ENCODE measurements at regions not wholly inside any gene's neighbourhood (a gene's known extent, or its start where the extent isn't known, plus 50 kb on each side); places are given as distances from the start of the nearest gene placed in this dataset.
A peak's percentile ranks its signal among the peaks of the same experiment; 100 is the strongest.

DNA sequence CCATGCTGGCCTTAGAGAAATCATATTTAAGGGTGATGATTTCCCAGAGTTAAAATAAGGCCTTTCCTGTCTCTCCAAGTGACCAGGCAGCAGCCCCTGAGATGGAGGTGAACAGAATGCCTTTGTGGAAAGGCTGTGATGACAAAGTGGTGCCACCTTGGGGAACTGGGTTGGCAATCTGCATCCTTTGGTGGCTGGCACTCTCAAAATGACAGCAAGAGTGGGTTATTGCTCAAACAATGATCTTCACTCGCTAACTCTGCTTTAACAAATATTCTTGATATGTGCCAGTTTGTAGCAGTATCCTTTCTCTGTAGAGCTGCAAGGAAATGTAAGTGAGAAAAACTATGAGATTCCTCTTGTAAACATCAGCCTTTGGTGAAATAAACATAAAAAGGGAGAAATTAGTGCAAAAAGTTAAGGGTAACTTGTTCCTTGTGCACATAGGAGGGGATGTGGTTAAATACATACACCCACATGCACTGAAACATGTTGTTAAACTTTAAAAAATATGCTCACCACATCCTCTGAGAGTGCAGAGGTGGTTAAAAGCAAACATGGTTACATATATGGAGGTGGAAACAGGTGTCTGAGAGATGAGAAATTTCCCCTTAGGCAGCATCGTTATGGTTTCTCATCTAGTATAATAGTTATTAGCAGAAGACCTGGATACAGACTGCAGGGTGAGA, 373.4 kb upstream of the CTNND2 start:
- Histone ChIP-seq H3K27me3 (no peaks in the 10 kb centered on the region), H3K36me3 (no peaks in the 10 kb centered on the region), H3K4me1 (no peaks in the 10 kb centered on the region), H3K9ac (no peak overlapping the region), H3K4me2 (no peak overlapping the region), H3K4me3 (no peak overlapping the region), H3K27ac (no peak overlapping the region), H3K9me3 (replicated peaks in 1 of 11) (no peaks in the 10 kb centered on the region), H4K20me1 (no peaks in the 10 kb centered on the region)
- no peak for TF ChIP-seq Cebpa-rat (IDR thresholded peaks at IDR 0.05)

DNA sequence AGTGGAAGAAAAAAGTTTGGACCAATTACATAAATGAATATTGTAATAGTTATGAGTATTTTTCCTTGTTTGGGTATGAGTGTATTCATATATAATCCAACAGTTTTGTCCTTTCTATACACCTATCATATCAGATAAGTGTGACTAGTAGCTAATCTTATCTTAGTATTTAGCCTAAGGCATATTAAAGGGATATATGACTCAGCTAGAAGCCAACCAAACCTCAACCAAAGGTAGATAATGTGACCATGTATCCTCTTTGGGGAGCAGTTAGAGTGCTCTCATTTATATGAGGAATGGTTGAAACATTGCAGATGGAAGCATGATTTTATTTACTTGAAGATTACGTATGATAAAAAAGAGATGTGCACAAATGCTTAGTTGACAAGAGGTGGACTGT, 370.0 kb upstream of the CTNND2 start:
- Histone ChIP-seq H3K9me3 (replicated peaks in 1 of 11) (no peaks in the 10 kb centered on the region), H3K4me2 (no peak overlapping the region), H3K9ac (no peak overlapping the region), H4K20me1 (no peaks in the 10 kb centered on the region), H3K4me3 (no peak overlapping the region), H3K27me3 (no peaks in the 10 kb centered on the region), H3K4me1 (no peaks in the 10 kb centered on the region), H3K36me3 (no peaks in the 10 kb centered on the region), H3K27ac (no peak overlapping the region)
- no peak for TF ChIP-seq Cebpa-rat (IDR thresholded peaks at IDR 0.05)

DNA sequence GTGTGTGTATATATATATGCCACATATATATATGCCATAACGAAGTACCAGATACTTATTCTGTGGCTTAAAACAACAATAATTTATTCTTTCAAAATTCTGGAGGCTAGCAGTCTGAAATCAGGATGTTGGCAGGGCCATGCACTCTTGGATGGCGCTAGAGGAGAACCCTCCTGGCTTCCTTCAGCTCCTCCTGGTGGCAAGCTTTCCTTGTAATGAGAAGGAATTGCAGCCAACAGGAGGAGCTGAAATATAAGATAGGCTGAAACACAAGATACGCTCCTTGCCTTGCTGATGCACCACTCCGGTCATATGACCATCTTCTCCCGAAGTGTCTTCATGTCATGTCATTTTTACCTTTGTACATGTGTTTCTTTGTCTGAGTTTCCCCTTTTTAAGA, 368.1 kb upstream of the CTNND2 start:
- TF ChIP-seq Cebpa-rat (IDR thresholded peaks at IDR 0.05), result no peak
- Histone ChIP-seq H3K9me3 (replicated peaks in 1 of 11) (no peaks in the 10 kb centered on the region), H3K36me3 (no peaks in the 10 kb centered on the region), H3K27me3 (no peaks in the 10 kb centered on the region), H3K4me3 (no peak overlapping the region), H4K20me1 (no peaks in the 10 kb centered on the region), H3K27ac (no peak overlapping the region), H3K4me2 (no peak overlapping the region), H3K4me1 (no peaks in the 10 kb centered on the region), H3K9ac (no peak overlapping the region)

DNA sequence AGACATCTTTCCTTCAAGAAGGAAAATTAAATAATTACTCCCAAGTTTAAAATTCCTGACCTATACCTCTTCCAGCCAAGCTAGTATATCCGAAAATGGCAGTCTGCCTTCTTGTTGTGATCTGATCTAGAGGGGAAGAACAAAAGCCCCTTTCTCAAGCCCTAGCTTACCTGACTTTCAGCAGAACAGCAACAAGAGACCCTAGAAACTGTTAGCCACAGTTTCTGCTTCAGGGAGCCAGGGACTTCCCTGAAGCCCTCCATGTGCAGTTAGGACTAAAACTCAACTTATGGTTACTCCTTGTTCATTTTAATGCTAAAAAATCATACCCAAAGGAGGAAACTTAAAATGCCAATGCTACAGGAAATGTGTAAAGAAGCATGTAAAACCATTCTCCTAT, 366.7 kb upstream of the CTNND2 start:
- H3K27me3 ChIP-seq, result no peaks in the 10 kb centered on the region
- no peaks in the 10 kb centered on the region for H3K9me3 ChIP-seq (replicated peaks in 1 of 11)
- H3K4me1 ChIP-seq, result no peaks in the 10 kb centered on the region
- H4K20me1 ChIP-seq, result no peaks in the 10 kb centered on the region
- H3K27ac ChIP-seq, result no peak overlapping the region
- no peak overlapping the region for H3K9ac ChIP-seq
- no peak overlapping the region for H3K4me3 ChIP-seq
- H3K4me2 ChIP-seq, result no peak overlapping the region
- H3K36me3 ChIP-seq, result no peaks in the 10 kb centered on the region
- no peak for TF ChIP-seq Cebpa-rat (IDR thresholded peaks at IDR 0.05)

DNA sequence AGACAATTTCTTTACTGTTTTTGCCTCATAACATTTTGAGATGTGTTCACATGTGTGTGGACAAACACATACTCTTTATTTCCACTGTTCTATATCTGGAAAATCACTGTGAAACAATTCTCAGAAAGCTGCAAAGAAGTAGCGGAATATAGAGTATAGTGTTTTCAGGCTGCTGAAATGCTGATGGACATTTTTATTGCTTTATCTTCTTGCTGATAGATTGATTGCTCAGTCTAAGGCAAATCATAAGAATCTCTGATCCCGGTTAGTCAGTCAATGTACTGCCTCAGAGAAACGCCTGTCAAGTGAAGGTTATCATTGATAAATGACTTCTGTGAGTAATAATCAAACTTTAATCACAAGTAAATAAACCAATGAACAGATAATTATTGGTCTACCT, 364.9 kb upstream of the CTNND2 start:
- Histone ChIP-seq H3K27ac (no peak overlapping the region), H3K9me3 (replicated peaks in 1 of 11) (no peaks in the 10 kb centered on the region), H3K27me3 (no peaks in the 10 kb centered on the region), H3K9ac (no peak overlapping the region), H4K20me1 (no peaks in the 10 kb centered on the region), H3K4me2 (no peak overlapping the region), H3K4me3 (no peak overlapping the region), H3K36me3 (no peaks in the 10 kb centered on the region), H3K4me1 (no peaks in the 10 kb centered on the region)
- TF ChIP-seq Cebpa-rat (IDR thresholded peaks at IDR 0.05), result no peak

DNA sequence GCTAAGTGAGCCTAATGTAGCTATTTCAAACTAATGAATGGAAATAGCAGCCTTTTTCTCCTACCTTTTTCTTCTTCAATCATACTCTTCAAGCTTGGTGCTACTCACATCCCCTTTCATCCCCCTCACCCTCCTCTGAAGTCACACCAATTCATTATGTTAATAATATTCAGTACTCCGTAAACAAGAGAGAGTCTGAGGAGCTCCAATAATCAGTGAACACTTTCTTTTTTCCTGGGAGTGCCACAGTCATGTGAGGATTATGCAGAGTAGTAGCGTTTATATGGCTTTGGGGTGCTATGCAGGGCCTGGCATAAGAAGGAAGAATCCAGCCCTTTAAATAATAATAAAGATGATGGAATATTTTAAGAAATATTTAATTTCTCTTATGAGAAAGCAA, 354.3 kb upstream of the CTNND2 start:
- Histone ChIP-seq H3K9ac (no peak overlapping the region), H3K9me3 (replicated peaks in 1 of 11) (peaks cover 0 to 12% (median 6%) of the 10 kb centered on the region in 11 experiments; a peak in 8 of 22 replicates), H3K27ac (no peak overlapping the region), H3K27me3 (no peaks in the 10 kb centered on the region), H4K20me1 (no peaks in the 10 kb centered on the region), H3K36me3 (no peaks in the 10 kb centered on the region), H3K4me1 (no peaks in the 10 kb centered on the region), H3K4me2 (no peak overlapping the region), H3K4me3 (no peak overlapping the region)
- no peak for TF ChIP-seq Cebpa-rat (IDR thresholded peaks at IDR 0.05)

DNA sequence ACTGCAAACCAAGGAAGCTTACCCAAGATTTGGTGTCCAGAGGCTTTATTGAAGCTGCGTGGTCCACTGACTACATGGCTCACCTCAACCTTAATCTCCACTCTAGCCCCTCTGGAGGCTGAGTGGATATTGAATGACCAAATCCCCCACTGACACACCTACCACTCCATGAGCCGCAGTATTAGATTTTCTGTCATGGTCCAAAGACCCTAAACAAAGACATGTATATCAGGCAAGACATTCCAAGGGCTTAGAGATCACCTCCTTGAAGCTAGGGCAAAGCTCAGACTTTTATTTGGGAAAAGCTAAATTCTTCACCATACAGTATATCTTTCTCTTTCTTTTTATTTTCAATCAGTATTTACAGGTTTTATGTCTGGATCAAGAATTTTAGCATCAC, 346.2 kb upstream of the CTNND2 start:
- Histone ChIP-seq H3K4me2 (no peak overlapping the region), H3K27me3 (no peaks in the 10 kb centered on the region), H3K9ac (no peak overlapping the region), H3K36me3 (no peaks in the 10 kb centered on the region), H4K20me1 (no peaks in the 10 kb centered on the region), H3K9me3 (replicated peaks in 1 of 11) (no peaks in the 10 kb centered on the region), H3K27ac (no peak overlapping the region), H3K4me3 (no peak overlapping the region), H3K4me1 (no peaks in the 10 kb centered on the region)
- TF ChIP-seq Cebpa-rat (IDR thresholded peaks at IDR 0.05), result no peak

DNA sequence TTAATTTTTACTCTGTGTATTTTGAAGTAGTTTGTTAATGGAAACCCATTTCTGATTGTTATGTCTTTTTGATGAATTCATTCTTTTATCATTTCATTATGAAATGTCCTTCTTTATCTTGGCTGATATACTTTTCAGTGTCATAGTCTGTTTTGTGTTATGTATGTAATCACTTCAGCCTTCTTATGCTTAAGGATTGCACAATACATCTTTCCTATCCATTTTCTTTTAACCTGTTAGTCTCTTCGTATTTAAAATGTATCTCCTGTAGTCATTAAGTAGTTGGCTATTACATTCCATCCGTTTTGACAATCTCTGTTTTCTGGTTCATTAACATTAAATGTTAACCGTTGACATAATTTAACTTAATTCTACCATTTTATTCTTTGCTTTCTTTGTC, 344.6 kb upstream of the CTNND2 start:
- no peaks in the 10 kb centered on the region for H4K20me1 ChIP-seq
- H3K9me3 ChIP-seq (replicated peaks in 1 of 11), result no peaks in the 10 kb centered on the region
- no peak overlapping the region for H3K9ac ChIP-seq
- 0 out of 22 replicates have a peak, but pooled peaks of 1 of the 11 experiments have one; percentile 27 for TF ChIP-seq Cebpa-rat (IDR thresholded peaks at IDR 0.05)
- H3K27me3 ChIP-seq, result no peaks in the 10 kb centered on the region
- no peaks in the 10 kb centered on the region for H3K36me3 ChIP-seq
- no peak overlapping the region for H3K4me2 ChIP-seq
- no peak overlapping the region for H3K4me3 ChIP-seq
- no peaks in the 10 kb centered on the region for H3K4me1 ChIP-seq
- no peak overlapping the region for H3K27ac ChIP-seq

DNA sequence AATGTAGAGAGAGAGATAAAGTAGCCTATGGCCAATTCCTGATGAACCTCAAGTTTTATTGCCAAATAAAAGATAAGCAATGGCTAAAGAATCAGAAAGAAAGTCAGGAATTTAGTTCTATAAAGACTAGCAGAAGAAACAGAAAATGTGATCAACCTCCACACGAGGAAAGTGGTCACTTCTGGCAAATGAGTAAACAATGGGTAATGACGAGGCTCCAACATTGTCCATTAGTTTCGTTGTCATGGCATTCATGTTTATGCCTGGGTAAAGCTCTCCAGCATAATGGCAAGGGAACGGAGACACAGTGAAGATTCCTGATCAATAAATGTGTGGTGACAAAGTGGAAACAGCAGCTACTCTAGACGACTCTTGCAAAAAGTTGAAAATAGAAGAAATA, 341.8 kb upstream of the CTNND2 start:
- Histone ChIP-seq H3K9ac (no peak overlapping the region), H4K20me1 (no peaks in the 10 kb centered on the region), H3K4me2 (no peak overlapping the region), H3K27ac (no peak overlapping the region), H3K36me3 (no peaks in the 10 kb centered on the region), H3K4me1 (no peaks in the 10 kb centered on the region), H3K27me3 (no peaks in the 10 kb centered on the region), H3K9me3 (replicated peaks in 1 of 11) (no peaks in the 10 kb centered on the region), H3K4me3 (no peak overlapping the region)
- TF ChIP-seq Cebpa-rat (IDR thresholded peaks at IDR 0.05), result no peak

DNA sequence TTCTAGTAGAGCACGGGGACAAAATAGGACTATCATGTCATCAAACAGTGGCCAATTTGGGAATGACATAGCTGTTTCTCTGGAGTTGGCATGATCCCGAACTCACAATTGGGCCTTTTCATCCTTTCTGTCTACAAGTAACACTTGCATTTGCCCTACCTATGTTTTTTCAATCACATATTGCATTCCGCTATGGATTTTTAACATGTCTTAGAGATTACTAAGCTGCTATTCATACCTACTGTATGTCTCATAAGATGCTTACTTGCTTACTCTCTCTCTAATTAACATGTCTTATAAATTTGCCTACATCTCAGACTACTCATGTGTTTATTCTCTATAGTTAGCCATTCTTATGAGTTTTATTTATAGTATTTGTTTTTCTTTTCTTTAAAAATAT, 341.2 kb upstream of the CTNND2 start:
- Histone ChIP-seq H4K20me1 (no peaks in the 10 kb centered on the region), H3K4me1 (no peaks in the 10 kb centered on the region), H3K9ac (no peak overlapping the region), H3K27ac (no peak overlapping the region), H3K4me2 (no peak overlapping the region), H3K4me3 (no peak overlapping the region), H3K36me3 (no peaks in the 10 kb centered on the region), H3K27me3 (no peaks in the 10 kb centered on the region), H3K9me3 (replicated peaks in 1 of 11) (no peaks in the 10 kb centered on the region)
- TF ChIP-seq Cebpa-rat (IDR thresholded peaks at IDR 0.05), result no peak
